IMR-90 (cell line): ENCODE measurements at regions not wholly inside any gene's neighbourhood (a gene's known extent, or its start where the extent isn't known, plus 50 kb on each side); places are given as distances from the start of the nearest gene placed in this dataset.

Source experiments
- ATAC-seq: fragments of 200-7000 bp; cut with Tn5 transposase; 2 replicates; pipeline ENCODE4 v1.9.1; 2020; ENCODE audit warnings: low read depth, mild to moderate bottlenecking, moderate library complexity
- BruUV-seq: library from RNA; stranded (reverse); fragments of 400-500 nt; replicated peaks from 2 replicates; lab custom pipeline; 2021; lab: Mats Ljungman, UMichigan
- CTCF ChIA-PET: fragments of 300-600 bp; formaldehyde crosslinking; extraction: SDS; loops from one replicate; lab custom pipeline; 2021; ENCODE audit warnings: antibody characterized with exemption; lab: Yijun Ruan, JAX
- POLR2A ChIA-PET: fragments of 300-600 bp; sonication (Branson Sonifier 250); formaldehyde crosslinking; loops from one replicate; lab custom pipeline; 2022; ENCODE audit warnings: antibody characterized with exemption; ENCODE audit not compliant: unreplicated experiment; lab: Charles Lee
- DNase-seq: peaks from one replicate; pipeline ENCODE4 v3.0.0; 2013
- H2AFZ ChIP-seq: replicated peaks from 2 replicates; pipeline ENCODE3; 2013; ENCODE audit warnings: low read length, mild to moderate bottlenecking; ENCODE audit not compliant: poor library complexity
- H2AK5ac ChIP-seq: 2 replicates; pipeline ENCODE4 v1.6.1; 2013; ENCODE audit warnings: low read depth, low read length, inconsistent platforms
- H2AK9ac ChIP-seq: replicated peaks from 2 replicates; pipeline ENCODE3; 2013; ENCODE audit warnings: mild to moderate bottlenecking, low read depth, low read length, moderate library complexity; ENCODE audit not compliant: poor library complexity
- H2BK120ac ChIP-seq: 2 replicates; pipeline ENCODE4 v1.6.1; 2013; ENCODE audit warnings: low read depth, low read length, inconsistent platforms
- H2BK15ac ChIP-seq: 3 replicates; pipeline ENCODE4 v1.6.1; 2013; ENCODE audit warnings: low read depth, low read length, inconsistent platforms
- H2BK20ac ChIP-seq: 2 replicates; pipeline ENCODE4 v1.6.1; 2013; ENCODE audit warnings: low read depth, mild to moderate bottlenecking, inconsistent platforms, low read length, moderate library complexity
- H2BK5ac ChIP-seq: 2 replicates; pipeline ENCODE4 v1.6.1; 2013; ENCODE audit warnings: mild to moderate bottlenecking, low read depth, low read length, inconsistent platforms; ENCODE audit not compliant: poor library complexity, severe bottlenecking
- H3K14ac ChIP-seq: replicated peaks from 2 replicates; pipeline ENCODE4 v1.6.1; 2013; ENCODE audit warnings: low read depth, low read length, inconsistent platforms
- H3K18ac ChIP-seq: 2 replicates; pipeline ENCODE4 v1.6.1; 2013; ENCODE audit warnings: low read depth, low read length, control low read depth
- H3K23ac ChIP-seq: 2 replicates; pipeline ENCODE4 v1.6.1; 2013; ENCODE audit warnings: low read depth, low read length, inconsistent platforms
- H3K27ac ChIP-seq: 2 replicates; pipeline ENCODE4 v1.5.1; 2013; ENCODE audit warnings: mild to moderate bottlenecking, control low read depth, low read length; ENCODE audit not compliant: insufficient read depth
- H3K27me3 ChIP-seq: 2 replicates; pipeline ENCODE4 v1.6.1; 2013; ENCODE audit warnings: low read length; ENCODE audit not compliant: control insufficient read depth, insufficient read depth
- H3K36me3 ChIP-seq: 2 replicates; pipeline ENCODE4 v1.6.1; 2013; ENCODE audit warnings: low read length, mixed read lengths; ENCODE audit not compliant: control insufficient read depth, insufficient read depth
- H3K4ac ChIP-seq: 2 replicates; pipeline ENCODE4 v1.6.1; 2013; ENCODE audit warnings: low read depth, low read length, inconsistent platforms
- H3K4me1 ChIP-seq: 2 replicates; pipeline ENCODE4 v1.6.1; 2013; ENCODE audit warnings: low read length, mixed read lengths; ENCODE audit not compliant: control insufficient read depth, insufficient read depth
- H3K4me2 ChIP-seq: 2 replicates; pipeline ENCODE4 v1.6.1; 2013; ENCODE audit warnings: low read depth, mild to moderate bottlenecking, control low read depth, low read length, moderate library complexity
- H3K4me3 ChIP-seq: 2 replicates; pipeline ENCODE4 v1.5.1; 2013; ENCODE audit warnings: low read depth, mild to moderate bottlenecking, control low read depth, low read length, moderate library complexity; ENCODE audit not compliant: insufficient read depth
- H3K56ac ChIP-seq: 2 replicates; pipeline ENCODE4 v1.6.1; 2013; ENCODE audit warnings: low read length, inconsistent platforms; ENCODE audit not compliant: insufficient read depth; ENCODE audit errors: extremely low read depth
- H3K79me1 ChIP-seq, 2 experiments: 2 replicates each; pipeline ENCODE4 v1.6.1; 2013; ENCODE audit warnings: low read length in 2 of 2, inconsistent platforms in 1 of 2, low read depth in 1 of 2
- H3K9ac ChIP-seq: 2 replicates; pipeline ENCODE4 v1.6.1; 2013; ENCODE audit warnings: low read depth, low read length, control low read depth
- H3K9me1 ChIP-seq: 2 replicates; pipeline ENCODE4 v1.6.1; 2013; ENCODE audit warnings: low read length, inconsistent platforms; ENCODE audit not compliant: insufficient read depth
- H3K9me3 ChIP-seq: 2 replicates; pipeline ENCODE4 v1.6.1; 2013; ENCODE audit warnings: low read length; ENCODE audit not compliant: control insufficient read depth, insufficient read depth
- H4K20me1 ChIP-seq: 2 replicates; pipeline ENCODE4 v1.6.1; 2013; ENCODE audit warnings: low read length, inconsistent platforms; ENCODE audit not compliant: insufficient read depth
- H4K5ac ChIP-seq: 2 replicates; pipeline ENCODE4 v1.6.1; 2013; ENCODE audit warnings: mild to moderate bottlenecking, low read depth, low read length, control low read depth
- H4K8ac ChIP-seq, 2 experiments: 2 replicates each; pipeline ENCODE4 v1.6.1; 2013; ENCODE audit warnings: low read depth in 2 of 2, low read length in 2 of 2, control low read depth in 1 of 2, inconsistent platforms in 1 of 2
- H4K91ac ChIP-seq: 2 replicates; pipeline ENCODE4 v1.6.1; 2013; ENCODE audit warnings: low read depth, low read length, inconsistent platforms; ENCODE audit not compliant: insufficient read depth
- BHLHE40 ChIP-seq: fragments of 150-350 bp; IDR thresholded peaks from 2 replicates; pipeline ENCODE4 v1.6.1; 2016; ENCODE audit warnings: mild to moderate bottlenecking, low read depth, low read length
- CEBPB ChIP-seq: IDR thresholded peaks from 2 replicates; pipeline ENCODE4 v1.6.1; 2012; ENCODE audit warnings: low read depth, low read length, improper control_type of control experiment
- CHD1 ChIP-seq: IDR thresholded peaks from 2 replicates; pipeline ENCODE4 v1.6.1; 2012; ENCODE audit warnings: low read depth, low read length, improper control_type of control experiment
- FOS ChIP-seq: fragments of 150-350 bp; IDR thresholded peaks from 2 replicates; pipeline ENCODE4 v1.6.1; 2016; ENCODE audit warnings: low read depth, low read length
- MAFK ChIP-seq: IDR thresholded peaks from 2 replicates; pipeline ENCODE4 v1.6.1; 2012; ENCODE audit warnings: low read depth, low read length, improper control_type of control experiment
- MAZ ChIP-seq: IDR thresholded peaks from 2 replicates; pipeline ENCODE4 v1.6.1; 2012; ENCODE audit warnings: low read depth, mild to moderate bottlenecking, low read length, improper control_type of control experiment, moderate library complexity, borderline replicate concordance
- NFE2L2 ChIP-seq: fragments of 150-350 bp; IDR thresholded peaks from 2 replicates; pipeline ENCODE4 v1.6.1; 2016; ENCODE audit warnings: low read depth, mild to moderate bottlenecking, low read length
- RAD21 ChIP-seq: IDR thresholded peaks from 2 replicates; pipeline ENCODE4 v1.6.1; 2012; ENCODE audit warnings: low read length, improper control_type of control experiment
- RCOR1 ChIP-seq: IDR thresholded peaks from 2 replicates; pipeline ENCODE4 v1.6.1; 2012; ENCODE audit warnings: mild to moderate bottlenecking, low read length, improper control_type of control experiment; ENCODE audit not compliant: insufficient replicate concordance
- RFX5 ChIP-seq: IDR thresholded peaks from 2 replicates; pipeline ENCODE4 v1.8.0; 2012; ENCODE audit warnings: low read depth, mild to moderate bottlenecking, low read length, moderate library complexity
- dilution Hi-C: fragments of 300-500 bp; cut with HindIII; formaldehyde crosslinking; loops from one replicate; pipeline ENCODE4 v1.14.3; 2018; ENCODE audit warnings: low sequenced_read_pairs; ENCODE audit not compliant: unreplicated experiment
- in situ Hi-C: fragments of 300-500 bp; cut with MboI; formaldehyde crosslinking; loops from 3 replicates; pipeline ENCODE4 v1.14.3; 2019; ENCODE audit warnings: low sequenced_read_pairs, inconsistent platforms, mixed read lengths
- intact Hi-C: fragments of 100-400 bp; cut with micrococcal nuclease; formaldehyde crosslinking; loops from 2 replicates; pipeline ENCODE4 v1.10.0; 2022
- TF ChIP-seq, protein P1 (sequence below): fragments of 150-350 bp; IDR thresholded peaks from 2 replicates; pipeline ENCODE4 v1.6.1; 2016; ENCODE audit warnings: low read depth, mild to moderate bottlenecking, low read length, moderate library complexity, borderline replicate concordance

- Histone ChIP-seq H4K5ac (no peak overlapping the region), H4K91ac (no peak overlapping the region), H3K4me1 (no peaks in the 10 kb centered on the region), H3K27ac (no peak overlapping the region), H3K36me3 (no peaks in the 10 kb centered on the region), H3K23ac (peak overlapping the region; percentile 16; the same call in 1 of the 2 replicates), H3K9me1 (no peaks in the 10 kb centered on the region), H3K79me1 (no peaks in the 10 kb centered on the region), H2BK5ac (peak overlapping the region; percentile 62), H3K9ac (no peak overlapping the region), H3K18ac (no peak overlapping the region; the same call in 1 of the 2 replicates), H3K56ac (no peak overlapping the region), H3K4ac (no peak overlapping the region; the same call in 1 of the 2 replicates), H4K8ac (peak overlapping the region in 1 of 2 experiments; percentile 40; a peak in 2 of 4 replicates), H2BK20ac (peak overlapping the region; percentile 77), H3K4me2 (peak overlapping the region; percentile 79; the same call in 1 of the 2 replicates), H4K20me1 (no peaks in the 10 kb centered on the region), H3K4me3 (no peak overlapping the region), H2BK120ac (peak overlapping the region; percentile 19; the same call in 1 of the 2 replicates), H3K27me3 (no peaks in the 10 kb centered on the region), H2AFZ (peak overlapping the region; percentile 68), H2BK15ac (no peak overlapping the region), H2AK5ac (no peak overlapping the region), H2AK9ac (no peak overlapping the region), H3K14ac (no peak overlapping the region), H3K9me3 (no peaks in the 10 kb centered on the region)
- no peak for TF ChIP-seq RCOR1
- no peak for TF ChIP-seq FOS
- no peak for TF ChIP-seq RFX5
- TF ChIP-seq RAD21 = no peak
- TF ChIP-seq MAFK = no peak
- no peak for TF ChIP-seq CEBPB
- TF ChIP-seq CHD1 = no peak
- no peak for TF ChIP-seq NFE2L2
- TF ChIP-seq, protein P1, sequence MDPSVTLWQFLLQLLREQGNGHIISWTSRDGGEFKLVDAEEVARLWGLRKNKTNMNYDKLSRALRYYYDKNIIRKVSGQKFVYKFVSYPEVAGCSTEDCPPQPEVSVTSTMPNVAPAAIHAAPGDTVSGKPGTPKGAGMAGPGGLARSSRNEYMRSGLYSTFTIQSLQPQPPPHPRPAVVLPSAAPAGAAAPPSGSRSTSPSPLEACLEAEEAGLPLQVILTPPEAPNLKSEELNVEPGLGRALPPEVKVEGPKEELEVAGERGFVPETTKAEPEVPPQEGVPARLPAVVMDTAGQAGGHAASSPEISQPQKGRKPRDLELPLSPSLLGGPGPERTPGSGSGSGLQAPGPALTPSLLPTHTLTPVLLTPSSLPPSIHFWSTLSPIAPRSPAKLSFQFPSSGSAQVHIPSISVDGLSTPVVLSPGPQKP = no peak
- no peak for TF ChIP-seq BHLHE40
- TF ChIP-seq MAZ = no peak
- ChIA-PET POLR2A (interaction anchor here (0.5 kb wide), 1 partner anchor 80 kb away, joined by 3 read pairs; no protein-coding TSS in a partner anchor), CTCF (interaction anchor here (1.1 kb wide), 1 partner anchor 9 kb away, joined by 3 read pairs; no protein-coding TSS in a partner anchor)
- intact Hi-C loops (no loop called here), dilution Hi-C loops (no loop called here), in situ Hi-C loops (no loop called here)
- no TSS peak for BruUV-seq
- ATAC-seq (peak; percentile 48; the same call in 1 of the 2 replicates), DNase-seq (peak; percentile 5)
Observed at GRCh38 chr1:103194060-103194459, 85.7 kb upstream of the COL11A1 start.
